ENCODE measurements at regions not wholly inside any gene's neighbourhood (a gene's known extent, or its start where the extent isn't known, plus 50 kb on each side); places are given as distances from the start of the nearest gene placed in this dataset.
"Not testable (repeated sequence)": the region's sequence is repeated elsewhere in the genome, so short reads cannot be mapped to it uniquely, and the experiment has no call there.

DNA sequence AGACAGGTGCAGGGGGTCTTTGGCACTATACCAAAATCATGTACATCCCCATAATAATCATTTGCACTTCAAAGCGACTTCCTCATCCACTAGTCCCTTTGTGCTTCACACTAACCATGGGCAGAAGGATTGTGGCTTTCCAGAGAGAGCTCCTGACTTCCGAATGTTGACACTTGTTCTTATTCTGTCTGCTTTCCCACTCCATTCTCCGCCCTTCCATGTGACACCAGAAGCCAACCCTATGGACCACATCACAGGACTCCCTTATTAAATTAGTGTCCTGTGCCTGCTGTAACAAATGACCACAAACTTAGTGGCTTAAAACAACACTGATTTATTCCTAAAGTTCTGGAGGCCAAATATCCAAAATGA is 91.6 kb downstream of the CMC2 start:
- no peak for DNase-seq (ENCODE audit: low read depth)

DNA sequence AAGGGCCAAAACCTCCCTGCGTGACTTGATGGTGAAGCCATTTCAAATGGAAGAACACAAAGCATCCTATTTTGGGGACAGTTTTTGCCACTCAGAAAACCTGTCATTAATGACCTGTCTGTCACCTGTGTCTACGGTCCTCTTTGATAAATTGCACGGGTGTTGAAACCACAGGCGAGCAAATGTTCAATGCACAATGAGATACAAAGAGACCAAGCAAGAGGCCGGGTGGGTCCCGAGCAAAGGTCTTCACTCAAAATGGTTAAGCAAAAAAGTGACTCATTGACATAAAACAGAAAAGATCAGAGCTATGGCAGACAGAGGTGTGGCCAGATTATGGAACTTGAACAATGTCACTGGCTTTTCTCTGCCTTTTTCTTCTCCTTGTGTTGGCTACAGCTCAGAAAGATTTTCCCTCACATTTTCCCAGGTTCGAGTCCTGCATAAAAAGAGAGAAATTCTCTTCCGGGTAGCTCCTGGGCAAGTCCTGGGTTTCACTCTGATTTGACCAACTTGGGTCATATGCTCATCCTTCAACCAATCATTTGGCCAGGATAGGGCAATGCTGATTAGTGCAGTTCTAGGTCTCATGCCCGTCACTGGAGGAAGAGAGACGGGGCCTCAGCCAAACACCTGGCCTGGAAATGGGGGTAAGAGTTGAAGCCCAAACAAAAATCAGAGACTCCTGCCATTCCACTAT is 92.2 kb downstream of the CMC2 start:
- DNase-seq (ENCODE audit: low read depth) = no peak

DNA sequence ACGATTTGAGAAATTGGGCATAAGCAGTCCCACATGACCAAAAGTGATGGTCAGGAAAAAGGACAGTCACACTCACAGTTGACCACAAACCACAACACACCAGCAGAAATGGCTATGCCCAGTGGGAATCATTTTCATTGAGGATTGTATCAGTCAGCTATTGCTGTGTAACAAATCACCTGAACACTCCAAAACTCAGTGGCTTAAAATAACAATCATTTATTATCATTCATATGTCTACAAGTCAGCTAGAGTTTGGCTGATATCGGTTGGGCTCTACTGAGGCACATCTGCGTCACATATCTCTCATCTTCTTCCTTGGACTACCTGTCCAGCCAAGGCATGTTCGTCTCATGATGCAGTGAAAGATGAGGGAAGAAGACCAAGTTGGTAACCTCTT is 93.3 kb downstream of the CMC2 start:
- DNase-seq (ENCODE audit: low read depth) = no peak

DNA sequence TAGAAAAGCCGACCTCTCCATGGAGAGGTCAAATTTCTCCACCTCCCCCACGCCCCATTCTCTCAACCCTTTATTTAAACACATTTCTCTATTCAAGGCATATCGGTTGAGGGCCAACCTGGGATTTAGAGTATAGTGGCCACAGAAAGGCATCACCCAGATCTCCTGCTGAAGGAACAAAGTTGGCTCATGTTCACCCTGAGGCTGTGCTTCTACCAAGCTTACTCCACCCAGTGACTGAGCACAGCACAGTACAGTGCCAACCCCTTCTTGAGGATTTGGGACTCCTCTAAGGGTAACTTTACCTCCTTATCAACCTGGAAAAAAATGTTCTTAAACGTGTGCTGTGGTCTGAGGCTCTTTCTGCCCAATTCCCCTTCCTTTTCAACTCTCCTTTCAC is 94.0 kb downstream of the CMC2 start:
- DNase-seq (ENCODE audit: low read depth) = no peak

DNA sequence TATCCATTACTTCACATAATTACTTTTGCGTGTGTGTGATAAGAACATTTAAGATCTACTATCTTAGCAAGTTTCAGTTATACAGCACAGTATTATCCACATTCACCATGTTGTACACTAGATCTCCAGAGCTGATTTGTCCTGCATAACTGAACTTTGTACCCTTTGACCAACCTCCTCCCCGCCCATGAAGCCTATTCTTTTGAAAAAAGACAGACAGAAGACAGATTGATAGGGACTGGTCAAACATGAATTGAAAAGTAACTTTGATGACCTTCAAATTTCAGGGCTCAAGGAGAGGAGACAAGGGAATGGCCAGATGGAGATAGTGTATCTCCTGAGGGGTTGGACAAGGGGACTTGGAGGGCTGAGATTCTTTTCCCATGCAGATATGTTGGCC is 96.3 kb downstream of the CMC2 start:
- DNase-seq (ENCODE audit: low read depth) = no peak

DNA sequence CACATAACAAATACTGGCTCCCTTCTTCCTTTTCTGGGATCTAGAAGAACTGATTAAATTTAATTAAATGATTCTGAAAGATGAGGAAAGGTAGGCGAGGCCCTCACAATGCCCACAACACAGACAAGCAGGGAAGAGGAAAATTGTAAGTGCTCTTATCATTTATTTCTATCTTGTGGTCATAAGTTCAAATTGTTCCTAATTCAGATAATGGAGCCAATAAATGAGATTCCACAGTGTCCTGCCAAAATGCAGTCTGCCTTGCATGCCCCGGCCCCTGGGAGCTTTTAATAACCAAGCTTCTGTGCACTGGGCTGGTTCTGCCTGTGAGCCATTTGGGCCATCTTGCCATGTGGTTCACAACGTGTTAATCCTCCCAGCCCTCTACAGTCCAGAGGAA is 97.0 kb downstream of the CMC2 start:
- no peak for DNase-seq (ENCODE audit: low read depth)

DNA sequence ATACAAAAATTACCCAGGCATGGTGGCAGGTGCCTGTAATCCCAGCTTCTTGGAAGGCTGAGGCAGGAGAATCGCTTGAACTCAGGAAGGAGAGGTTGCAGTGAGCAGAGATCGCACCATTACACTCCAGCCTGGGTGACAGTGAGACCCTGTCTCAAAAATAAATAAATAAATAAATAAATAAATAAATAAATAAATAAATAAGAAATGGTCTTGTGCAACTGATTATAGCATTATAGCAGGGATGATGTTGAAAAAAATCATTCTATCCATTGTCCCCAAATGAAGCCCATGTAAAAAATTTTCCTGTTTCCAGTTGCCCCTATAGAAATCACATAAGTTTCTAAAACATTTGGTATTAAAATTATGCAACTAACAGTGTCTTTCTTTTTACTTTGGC is 100.5 kb downstream of the CMC2 start:
- not testable (repeated sequence) for DNase-seq (ENCODE audit: low read depth)

DNA sequence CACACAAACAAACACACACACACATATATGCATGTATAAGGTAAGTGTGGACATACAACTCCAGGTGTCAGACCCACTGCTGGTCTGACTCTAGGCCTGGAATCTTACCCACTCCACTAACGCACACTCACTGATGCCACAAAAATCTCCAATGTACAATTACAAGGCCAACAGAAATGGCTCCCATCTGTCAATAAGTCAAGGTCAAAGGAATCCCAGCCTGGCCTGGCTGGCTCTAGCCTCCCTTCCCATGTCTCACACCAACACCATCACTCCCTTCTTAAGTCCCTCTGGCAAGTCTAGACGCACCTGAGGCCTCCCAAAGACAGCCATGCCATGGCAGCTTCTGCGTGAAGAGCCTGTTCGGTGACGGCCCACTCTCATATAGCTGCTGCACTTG is 99.2 kb upstream of the CDYL2 start:
- no peak for DNase-seq (ENCODE audit: low read depth)

DNA sequence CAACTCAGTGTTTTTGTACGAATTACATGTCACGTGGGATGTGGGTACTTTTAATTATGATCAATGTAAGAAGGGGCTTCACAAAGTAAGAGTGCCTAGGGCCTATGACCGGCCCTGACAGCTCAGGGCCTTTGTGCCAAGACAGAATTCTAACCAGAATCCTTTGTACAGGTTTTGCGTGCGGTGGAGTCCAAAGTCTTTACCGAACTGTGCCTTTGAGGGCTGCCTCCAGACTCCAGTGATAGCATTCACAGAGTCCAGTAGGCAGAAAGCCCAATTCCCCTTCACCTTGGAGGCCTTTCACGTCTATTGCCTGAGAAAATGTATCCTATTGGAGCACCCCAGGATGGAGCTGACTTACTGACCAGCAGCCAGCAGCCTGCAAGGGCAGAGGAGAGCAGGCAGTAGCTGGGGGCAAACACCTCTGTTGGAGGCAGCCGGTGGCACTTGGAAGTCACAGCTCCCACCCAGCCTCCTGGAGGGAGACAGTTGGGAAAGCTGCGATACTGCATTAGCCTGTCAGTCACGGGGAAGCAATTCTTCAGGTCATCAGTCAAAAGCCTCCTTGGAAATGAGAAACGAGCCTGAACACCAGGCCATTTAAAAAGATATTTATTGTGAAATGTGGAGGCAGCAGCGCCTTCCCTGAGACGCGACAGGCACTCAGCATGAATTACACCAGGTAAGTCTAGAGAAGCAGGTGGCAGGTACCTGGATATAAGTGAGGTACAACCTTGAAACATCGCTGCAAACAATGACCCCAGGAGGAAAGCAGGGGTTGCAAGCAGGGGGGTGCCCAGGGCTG is 98.1 kb upstream of the CDYL2 start:
- no peak for DNase-seq (ENCODE audit: low read depth)

DNA sequence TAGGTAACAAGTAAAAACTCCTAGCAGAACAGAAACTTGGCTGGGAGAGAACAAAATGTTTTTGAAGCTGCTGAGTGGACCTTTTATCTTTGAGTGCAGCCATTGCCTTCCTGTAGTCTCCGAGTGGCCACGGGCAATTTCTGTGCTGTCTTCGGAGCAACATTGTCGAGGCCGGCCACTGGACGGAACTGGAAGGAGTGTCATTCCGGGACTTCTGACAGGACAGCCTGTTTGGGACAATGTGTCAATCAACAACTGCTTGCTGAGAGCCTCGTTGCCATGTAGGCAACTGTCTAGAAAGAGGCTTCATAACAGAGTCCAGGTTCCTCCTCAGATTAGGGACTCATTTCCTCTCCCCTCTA is 96.2 kb upstream of the CDYL2 start:
- no peak for DNase-seq (ENCODE audit: low read depth)

DNA sequence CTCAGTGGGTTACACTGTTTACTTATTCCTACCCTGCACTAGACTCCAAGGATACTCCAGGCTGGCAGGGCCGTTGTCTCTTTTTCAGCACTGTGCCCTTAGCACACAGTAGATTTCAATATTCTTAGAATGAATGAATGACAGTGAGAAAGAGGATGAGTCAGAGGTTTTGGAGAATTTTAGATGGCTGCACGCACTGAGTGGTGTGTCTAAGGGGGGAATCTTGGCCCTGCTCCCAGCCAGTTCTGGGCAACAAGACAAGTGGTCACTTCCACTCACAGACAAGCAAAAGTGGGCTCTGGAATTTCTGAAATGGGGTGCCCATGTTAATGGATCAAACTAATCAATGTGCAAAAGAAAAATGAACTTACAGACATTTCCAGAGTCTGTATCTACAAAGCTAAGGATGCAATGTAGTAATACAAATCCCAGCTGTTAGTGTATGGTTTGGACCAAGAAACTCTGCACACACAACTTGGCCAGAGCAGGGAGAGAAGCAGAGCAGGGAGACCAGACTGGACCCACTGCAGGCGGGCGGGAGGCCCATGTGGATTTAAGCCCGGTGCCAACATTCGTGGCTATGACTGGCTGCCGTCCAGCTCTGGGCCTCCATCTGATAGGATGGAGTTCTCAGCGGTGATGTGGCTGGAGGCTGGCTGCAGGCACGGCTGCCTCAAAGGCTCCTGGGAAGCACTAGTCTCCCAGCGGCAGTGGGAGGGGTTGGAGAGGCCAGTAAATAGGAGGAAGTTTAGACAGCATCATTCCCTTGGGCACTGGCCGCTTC is 95.6 kb upstream of the CDYL2 start:
- peak; percentile 1 for DNase-seq (ENCODE audit: low read depth)

DNA sequence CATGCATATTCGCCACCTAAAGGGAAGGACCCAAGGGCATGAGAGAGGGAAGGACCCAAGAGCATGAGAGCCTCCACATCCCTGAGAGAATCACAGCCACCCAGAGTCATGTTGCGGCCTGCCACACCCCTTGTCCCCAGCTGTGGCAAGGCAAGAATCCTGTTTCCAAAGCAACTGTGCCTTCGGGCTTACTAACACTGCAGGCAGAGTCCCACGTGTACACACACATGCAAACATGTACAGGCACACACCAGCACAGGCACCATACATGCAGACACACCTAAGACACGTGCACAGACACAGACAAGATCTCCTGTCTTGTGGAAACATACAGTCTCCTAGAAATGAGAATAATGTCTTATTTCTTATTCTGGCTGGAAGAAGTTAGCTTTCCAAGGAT is 92.4 kb upstream of the CDYL2 start:
- no peak for DNase-seq (ENCODE audit: low read depth)

DNA sequence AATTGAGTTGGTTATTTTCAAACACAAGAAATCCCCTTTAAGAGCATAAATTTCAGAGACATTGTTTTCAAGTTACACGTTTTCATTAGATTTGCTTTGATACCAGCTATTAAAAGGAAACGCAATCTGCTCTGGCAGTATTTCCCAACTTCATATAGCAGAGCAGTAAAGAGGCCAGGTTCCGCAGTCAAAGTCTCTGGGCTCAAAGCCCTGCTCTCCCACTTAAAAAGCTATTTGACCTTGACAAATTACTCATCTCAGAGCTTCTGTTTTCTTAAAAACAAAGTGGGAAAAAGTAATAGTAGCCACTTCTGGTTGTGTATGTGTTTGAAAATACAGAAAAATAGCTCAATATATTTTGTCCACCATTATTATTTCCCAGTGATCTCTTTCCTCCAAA is 89.7 kb upstream of the CDYL2 start:
- no peak for DNase-seq (ENCODE audit: low read depth)

DNA sequence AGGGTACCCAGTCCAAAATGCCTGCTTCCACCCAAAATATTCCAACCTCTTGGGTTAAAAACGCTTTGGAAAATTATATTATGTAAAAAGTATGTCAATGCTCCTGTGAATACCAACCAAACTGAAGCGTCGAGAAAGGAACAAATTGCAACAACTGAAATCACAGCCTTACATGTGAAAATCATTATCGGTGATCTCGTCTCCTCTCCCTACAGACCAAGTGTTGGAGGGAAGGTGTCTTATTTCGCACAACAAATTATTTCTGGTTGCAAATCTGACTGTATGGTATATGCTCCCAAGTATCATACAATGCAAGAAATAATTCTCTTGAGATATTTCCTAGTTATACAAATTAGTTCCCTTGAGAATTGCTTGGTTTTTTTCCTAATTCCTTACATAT is 89.3 kb upstream of the CDYL2 start:
- DNase-seq (ENCODE audit: low read depth) = no peak

DNA sequence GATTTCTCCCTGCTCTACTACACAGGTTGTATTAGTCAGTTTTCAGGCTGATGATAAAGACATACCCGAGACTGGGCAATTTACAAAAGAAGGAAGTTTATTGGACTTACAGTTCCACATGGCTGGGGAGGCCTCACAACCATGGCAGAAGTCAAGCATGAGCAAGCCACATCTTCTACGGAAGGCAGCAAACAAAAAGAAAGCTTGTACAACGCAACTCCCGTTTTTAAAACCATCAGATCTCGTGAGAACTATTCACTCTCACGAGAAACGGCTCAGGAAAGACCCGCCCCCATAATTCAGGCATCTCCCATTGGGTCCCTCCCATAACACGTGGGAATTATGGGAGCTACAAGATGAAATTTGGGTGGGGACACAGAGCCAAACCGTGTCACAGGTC is 88.0 kb upstream of the CDYL2 start:
- DNase-seq (ENCODE audit: low read depth) = not testable (repeated sequence)

DNA sequence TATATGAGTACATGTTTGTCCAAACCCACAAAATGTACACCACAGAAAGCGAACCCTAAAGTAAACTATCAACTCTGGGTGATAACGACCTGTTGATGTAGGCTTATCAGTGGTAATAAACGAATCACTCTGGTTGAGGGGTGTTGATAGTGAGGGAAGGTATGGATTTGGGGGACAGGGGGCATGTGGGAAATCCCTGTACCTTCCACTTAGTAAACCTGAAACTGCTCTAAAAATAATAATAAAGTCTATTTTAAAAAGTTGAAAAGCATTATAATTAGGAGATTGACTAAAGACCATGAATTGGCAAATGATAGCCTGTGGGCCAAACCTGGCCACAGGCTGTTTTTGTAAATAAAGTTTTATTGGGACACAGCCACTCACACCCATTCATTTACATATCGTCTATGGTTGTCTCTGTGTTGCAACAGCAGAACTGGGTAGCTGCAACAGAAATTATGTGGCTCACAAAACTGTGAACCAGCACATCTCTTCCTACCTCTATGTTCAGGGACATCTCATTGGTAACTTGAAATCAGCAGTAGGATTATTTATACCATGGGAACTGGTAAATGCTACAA is 85.5 kb upstream of the CDYL2 start:
- no peak for DNase-seq (ENCODE audit: low read depth)

DNA sequence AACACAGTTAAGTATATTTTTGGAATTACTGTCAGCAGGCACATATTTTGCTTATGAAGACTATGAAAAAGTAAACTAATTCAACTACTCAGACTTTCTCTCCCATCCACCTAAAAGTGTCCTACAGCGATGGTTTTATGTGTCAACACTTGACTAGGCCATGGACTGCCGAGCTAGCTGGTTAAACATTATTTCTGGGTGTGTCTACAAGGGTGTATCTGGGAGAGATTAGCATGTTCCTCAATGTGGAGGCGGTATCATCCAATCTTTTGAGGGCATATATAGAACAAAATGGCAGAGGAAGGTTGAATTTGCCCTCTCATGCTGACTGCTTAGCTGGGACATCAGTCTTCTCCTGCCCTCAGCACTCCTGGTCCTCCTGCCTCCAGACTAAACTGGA is 82.7 kb upstream of the CDYL2 start:
- DNase-seq (ENCODE audit: low read depth) = no peak

DNA sequence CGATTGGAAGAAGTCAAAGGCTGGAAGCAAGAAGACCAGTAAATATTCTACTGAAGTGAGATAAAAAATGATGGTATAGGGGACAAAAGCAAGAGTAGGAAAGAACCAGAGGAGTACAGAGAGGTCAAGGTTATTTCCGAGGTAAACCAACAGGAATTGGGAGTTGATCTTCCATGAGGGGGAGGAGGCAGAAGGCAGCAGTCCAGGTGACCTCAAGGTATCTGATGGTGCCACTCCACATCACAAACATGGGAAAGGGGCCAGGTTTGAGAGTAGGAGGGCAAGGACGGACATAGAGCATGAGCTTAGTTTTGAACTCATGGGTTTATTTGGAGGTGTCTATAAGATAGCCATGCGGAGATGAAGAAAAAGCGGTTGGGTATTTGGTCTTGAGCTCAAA is 79.4 kb upstream of the CDYL2 start:
- no peak for DNase-seq (ENCODE audit: low read depth)

DNA sequence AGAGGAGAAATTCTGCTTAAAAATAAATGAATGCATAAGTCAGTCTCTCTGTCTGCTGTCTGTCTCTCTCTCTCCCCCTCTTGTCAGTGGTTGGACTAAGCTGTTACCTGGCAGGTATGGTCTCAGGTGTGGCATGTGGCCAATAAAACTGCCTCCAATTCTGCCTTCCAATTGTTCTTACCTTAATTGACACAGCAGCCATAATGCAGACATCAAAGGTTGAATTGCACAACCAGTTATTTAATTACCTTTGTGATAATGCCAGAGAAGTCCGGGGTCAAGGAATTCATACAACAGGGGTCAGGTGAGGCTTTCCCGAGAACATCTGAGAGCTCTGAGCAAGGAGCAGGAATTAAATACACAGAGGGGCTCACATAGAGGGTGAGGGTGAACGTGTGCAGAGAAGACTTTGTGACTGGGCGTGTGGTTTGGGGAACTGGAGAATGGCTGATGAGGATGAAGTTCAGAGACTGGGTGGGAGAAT is 78.8 kb upstream of the CDYL2 start:
- no peak for DNase-seq (ENCODE audit: low read depth)

DNA sequence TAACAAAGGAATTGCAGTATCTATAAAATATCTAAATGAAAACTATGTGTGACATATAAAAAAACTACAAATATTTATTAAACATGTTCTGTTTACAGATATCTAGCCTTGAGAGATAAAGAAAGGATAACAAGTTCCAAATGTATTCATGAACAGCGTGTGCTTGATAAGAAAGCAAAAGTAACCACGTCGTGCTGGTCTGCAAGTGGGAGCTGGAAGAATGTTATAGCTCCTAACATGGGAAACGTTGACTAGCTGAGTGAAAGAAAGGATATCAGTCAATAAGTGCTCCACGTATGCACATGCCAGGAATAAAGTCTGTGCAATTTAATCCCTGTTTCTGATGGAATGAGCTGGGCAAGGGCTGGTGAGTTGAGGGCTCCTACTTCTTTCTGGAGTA is 71.2 kb upstream of the CDYL2 start:
- no peak for DNase-seq (ENCODE audit: low read depth)

DNA sequence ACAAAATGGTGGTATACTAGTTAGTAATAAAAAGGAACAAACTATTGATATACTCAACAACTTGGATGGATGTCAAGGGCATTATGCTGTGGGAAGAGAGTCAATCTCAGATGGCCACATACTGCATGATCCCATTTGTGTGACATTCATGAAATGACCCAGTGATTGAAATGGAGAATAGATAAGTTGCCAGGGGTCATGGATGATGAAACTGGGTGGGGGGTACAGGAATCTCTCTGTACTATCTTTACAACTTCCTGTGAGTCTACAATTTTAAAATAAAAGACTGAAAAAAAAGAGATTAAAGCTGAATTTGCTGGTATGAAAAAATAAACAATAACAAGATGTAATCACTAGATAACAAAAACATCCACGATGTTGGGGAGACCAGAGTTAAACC is 70.5 kb upstream of the CDYL2 start:
- DNase-seq (ENCODE audit: low read depth) = no peak

DNA sequence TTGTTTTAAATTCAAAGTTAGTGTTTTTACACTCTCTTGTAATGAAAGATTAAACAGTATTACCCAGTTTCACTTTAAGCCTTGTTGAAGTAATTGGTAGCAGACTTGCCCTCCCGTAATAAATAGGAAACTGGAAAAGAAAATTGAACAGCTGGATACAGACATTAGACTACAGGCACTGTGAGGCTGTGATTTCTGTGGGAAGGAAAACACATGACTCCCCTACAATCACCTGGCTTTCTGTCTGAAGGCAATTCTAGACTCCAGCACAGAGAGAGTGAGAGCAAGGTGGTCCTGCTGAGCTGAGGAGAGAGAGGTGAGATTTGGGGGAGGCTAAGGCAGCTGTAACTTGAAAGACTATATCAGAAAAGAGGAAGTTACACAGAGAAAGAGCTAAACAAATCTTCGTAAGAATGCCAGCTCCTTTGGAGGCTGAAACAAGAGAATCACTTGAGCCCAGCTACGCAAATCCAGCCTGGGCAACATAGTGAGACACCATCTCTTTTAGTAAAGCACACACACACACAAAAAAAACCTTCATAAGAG is 57.8 kb upstream of the CDYL2 start:
- DNase-seq (ENCODE audit: low read depth) = no peak

Measured in non-pigmented ciliary epithelial cell (primary cell).